Ovary (tissue), 7 donors: ENCODE measurements at regions not wholly inside any gene's neighbourhood (a gene's known extent, or its start where the extent isn't known, plus 50 kb on each side); places are given as distances from the start of the nearest gene placed in this dataset.
A peak's percentile ranks its signal among the peaks of the same experiment; 100 is the strongest.

Experiments
- DNase-seq, 5 donors: peaks; one replicate each; pipeline ENCODE4 v3.0.0-alpha.2; 2019 to 2020
- H3K27ac ChIP-seq, 2 donors: fragments of 200-600 bp; one replicate each; pipeline versions ENCODE4 v1.5.1 to v1.8.0; 2019 to 2022
- H3K27me3 ChIP-seq: fragments of 200-600 bp; one replicate; pipeline ENCODE4 v1.8.0; 2022
- H3K36me3 ChIP-seq: fragments of 200-600 bp; sonication (generic); one replicate; pipeline ENCODE4 v1.5.1; 2019
- H3K4me1 ChIP-seq: one replicate; pipeline ENCODE4 v1.8.1; 2013; ENCODE audit warnings: mild to moderate bottlenecking, moderate library complexity; ENCODE audit not compliant: insufficient read depth
- H3K4me3 ChIP-seq: fragments of 200-600 bp; sonication (generic); one replicate; pipeline ENCODE4 v1.5.1; 2017
- H3K9me3 ChIP-seq, 2 donors: fragments of 200-600 bp in 1 of 2; sonication (generic) in 1 of 2; one replicate each; pipeline versions ENCODE4 v1.5.1 to v1.8.1; 2013 to 2019; ENCODE audit warnings: mild to moderate bottlenecking in 1 of 2, moderate library complexity in 1 of 2
- CTCF ChIP-seq, 3 donors: fragments of 450-650 bp in 2 of 3; fragments of 200-600 bp in 1 of 3; IDR thresholded peaks; one replicate each; pipeline versions ENCODE4 v1.5.1 to v1.8.0; 2016 to 2022; ENCODE audit warnings: antibody characterized with exemption in 3 of 3, mild to moderate bottlenecking in 1 of 3
- EP300 ChIP-seq: sonication (generic); formaldehyde crosslinking; IDR thresholded peaks from one replicate; pipeline ENCODE4 v1.6.1; 2017; ENCODE audit warnings: antibody characterized with exemption
- POLR2A ChIP-seq: fragments of 450-650 bp; IDR thresholded peaks from one replicate; pipeline ENCODE4 v1.6.1; 2017; ENCODE audit warnings: antibody characterized with exemption, mild to moderate bottlenecking, moderate library complexity
- WGBS, 3 donors: extraction: QIAGEN DNeasy Blood & Tissue Kit in 1 of 3; methylation state at CpG; one replicate each; pipeline versions ENCODE4 v1.1.5 to v1.1.7; 2013 to 2017; 5-methylcytosine and 5-hydroxymethylcytosine counted together
- intact Hi-C, 4 donors: fragments of 100-400 bp; cut with DNase I; formaldehyde crosslinking; loops; one replicate each; pipeline versions ENCODE4 v1.11.0 to v1.15.1; 2022 to 2023
- donor health status: DM: no; HTN: no; CAD: no; lungs with moderate emphysema.
- donor health status: DM: no; HTN: no; CAD: no.
- donor health status: Bipolar disorder and iron deficiency.
- donor health status: DM: no; HTN: no; CAD: no.
- donor health status: DM: yes; HTN: yes; CAD: no.

- peak overlapping the region in 1 of 2 donors; percentile 10 for H3K27ac ChIP-seq
- no peak for DNase-seq
- peaks cover 18% of the 10 kb centered on the region for H3K4me1 ChIP-seq
- H3K36me3 ChIP-seq = no peaks in the 10 kb centered on the region
- TF ChIP-seq EP300 (no peak), CTCF (IDR thresholded peaks at IDR 0.05) (no peak), POLR2A (no peak)
- H3K4me3 ChIP-seq = peak overlapping the region; percentile 13
- 69 to 73% (median 71%) methylated on average over 13 of the region's 13 CpGs for WGBS, 3 donors
- H3K27me3 ChIP-seq = no peaks in the 10 kb centered on the region
- intact Hi-C loops = no loop called here
- H3K9me3 ChIP-seq = no peaks in the 10 kb centered on the region
Measured at GRCh38 chr4:15340902-15341732, 86.7 kb upstream of the C1QTNF7 start.

DNA sequence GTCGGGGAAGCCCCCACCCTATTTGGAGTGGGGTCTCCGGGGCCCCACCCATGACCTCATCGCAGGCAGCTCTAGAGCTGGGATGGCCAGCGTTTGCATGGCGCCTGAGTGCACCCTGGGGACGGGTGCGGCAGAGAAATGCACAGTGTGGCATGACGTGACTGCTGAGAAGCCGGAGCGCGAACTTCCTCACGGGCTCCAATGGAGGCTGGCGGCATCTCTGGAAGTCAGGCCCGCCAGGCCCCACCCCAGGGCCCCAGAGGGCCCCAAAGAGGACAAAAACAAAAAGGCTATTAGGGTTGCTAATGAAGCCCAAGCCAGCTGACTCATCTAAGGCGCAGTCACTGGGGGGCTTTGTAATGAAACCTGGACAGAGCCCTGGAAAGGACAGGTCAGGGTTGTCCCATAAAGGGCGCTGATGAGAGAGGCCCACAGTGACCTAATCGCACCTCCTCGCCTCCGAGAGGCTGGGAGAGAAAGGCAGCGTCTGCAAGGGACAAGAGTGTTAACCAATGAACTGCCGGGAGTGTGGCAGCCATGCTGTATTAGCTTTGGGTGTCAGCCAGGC is 86.0 kb upstream of the C1QTNF7 start:
- no peak overlapping the region for H3K4me3 ChIP-seq
- peak in 1 of 5 donors; percentile 33 for DNase-seq
- H3K36me3 ChIP-seq = no peaks in the 10 kb centered on the region
- H3K27me3 ChIP-seq = no peaks in the 10 kb centered on the region
- no peak for TF ChIP-seq CTCF (IDR thresholded peaks at IDR 0.05)
- TF ChIP-seq EP300 = no peak
- no peak for TF ChIP-seq POLR2A
- 87 to 92% (median 89%) methylated on average over 21 of the region's 21 CpGs for WGBS, 3 donors
- peaks cover 18% of the 10 kb centered on the region for H3K4me1 ChIP-seq
- intact Hi-C loops = no loop called here
- no peaks in the 10 kb centered on the region for H3K9me3 ChIP-seq
- H3K27ac ChIP-seq = no peak overlapping the region

DNA sequence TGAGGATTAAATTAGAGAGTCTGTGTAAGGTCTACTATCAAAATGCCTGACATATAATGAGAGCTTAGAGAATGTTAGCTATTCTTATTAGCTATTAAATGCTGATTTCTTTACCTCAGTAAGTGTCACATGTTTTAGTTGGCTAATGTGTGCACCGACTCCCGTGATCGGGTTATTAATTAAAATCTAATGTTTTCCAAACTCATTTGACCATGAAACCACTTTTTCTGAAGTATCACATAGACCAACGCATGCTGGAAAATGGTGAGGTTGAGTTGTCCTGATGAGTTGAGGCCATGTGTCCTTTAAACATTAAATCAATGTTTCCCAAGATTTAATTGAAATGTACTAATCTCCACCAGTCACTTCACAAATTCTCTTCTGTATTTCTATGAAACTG is 84.8 kb upstream of the C1QTNF7 start:
- Histone ChIP-seq H3K4me3 (no peak overlapping the region), H3K27me3 (no peaks in the 10 kb centered on the region), H3K4me1 (peaks cover 18% of the 10 kb centered on the region), H3K36me3 (no peaks in the 10 kb centered on the region), H3K9me3 (no peaks in the 10 kb centered on the region), H3K27ac (no peak overlapping the region)
- no peak for DNase-seq
- TF ChIP-seq EP300 = no peak
- no peak for TF ChIP-seq POLR2A
- WGBS, 3 donors = 90 to 92% (median 90%) methylated on average over 4 of the region's 4 CpGs
- intact Hi-C loops = no loop called here

- H3K4me3 ChIP-seq = no peak overlapping the region
- TF ChIP-seq EP300 (no peak), POLR2A (no peak), CTCF (IDR thresholded peaks at IDR 0.05) (no peak)
- no peaks in the 10 kb centered on the region for H3K27me3 ChIP-seq
- WGBS, 3 donors = 3 to 4% (median 4%) methylated on average over 2 of the region's 2 CpGs
- no peak overlapping the region for H3K27ac ChIP-seq
- peaks cover 21% of the 10 kb centered on the region for H3K4me1 ChIP-seq
- intact Hi-C loops = no loop called here
- no peak for DNase-seq
- no peaks in the 10 kb centered on the region for H3K36me3 ChIP-seq
- H3K9me3 ChIP-seq = no peaks in the 10 kb centered on the region
Measured at GRCh38 chr4:15343581-15343980, 84.3 kb upstream of the C1QTNF7 start.

DNA sequence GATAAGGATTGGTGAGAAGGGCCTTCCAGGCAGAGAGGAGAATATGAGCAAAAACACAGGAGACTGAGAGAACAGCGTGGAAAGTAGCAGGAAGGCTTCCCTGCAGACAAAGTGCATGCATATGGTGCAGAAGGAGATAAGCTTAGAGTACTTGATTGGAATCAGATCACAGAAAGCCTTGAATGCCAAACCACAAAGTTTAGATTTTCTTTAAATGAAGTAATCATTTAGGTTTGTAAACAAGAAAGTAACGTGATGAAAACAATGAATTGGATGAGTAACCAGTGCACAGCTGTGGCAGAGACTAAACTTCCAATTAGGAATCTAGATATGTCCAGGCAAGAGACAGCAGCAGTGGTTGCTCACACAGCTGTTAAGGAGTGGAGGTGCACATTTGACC is 83.8 kb upstream of the C1QTNF7 start:
- 11 to 15% (median 13%) methylated on average over 2 of the region's 2 CpGs for WGBS, 3 donors
- no peaks in the 10 kb centered on the region for H3K9me3 ChIP-seq
- peaks cover 21% of the 10 kb centered on the region for H3K4me1 ChIP-seq
- TF ChIP-seq EP300 = no peak
- TF ChIP-seq POLR2A = no peak
- TF ChIP-seq CTCF (IDR thresholded peaks at IDR 0.05) = no peak
- intact Hi-C loops = no loop called here
- no peaks in the 10 kb centered on the region for H3K36me3 ChIP-seq
- H3K27me3 ChIP-seq = no peaks in the 10 kb centered on the region
- no peak overlapping the region for H3K27ac ChIP-seq
- no peak overlapping the region for H3K4me3 ChIP-seq
- no peak for DNase-seq
